GM21576 (cell line): ENCODE measurements at regions not wholly inside any gene's neighbourhood (a gene's known extent, or its start where the extent isn't known, plus 50 kb on each side); places are given as distances from the start of the nearest gene placed in this dataset.
"Not testable (repeated sequence)": the region's sequence is repeated elsewhere in the genome, so short reads cannot be mapped to it uniquely, and the experiment has no call there.

Source experiments
- ATAC-seq: cut with Tn5 transposase; IDR thresholded peaks from one replicate; pipeline ENCODE4 v1.9.1; 2021; ENCODE audit warnings: mild to moderate bottlenecking, moderate library complexity; ENCODE audit not compliant: unreplicated experiment

GRCh38 chr12:116327992-116328391 is 50.5 kb upstream of the MED13L start:
- ATAC-seq: not testable (repeated sequence)

DNA sequence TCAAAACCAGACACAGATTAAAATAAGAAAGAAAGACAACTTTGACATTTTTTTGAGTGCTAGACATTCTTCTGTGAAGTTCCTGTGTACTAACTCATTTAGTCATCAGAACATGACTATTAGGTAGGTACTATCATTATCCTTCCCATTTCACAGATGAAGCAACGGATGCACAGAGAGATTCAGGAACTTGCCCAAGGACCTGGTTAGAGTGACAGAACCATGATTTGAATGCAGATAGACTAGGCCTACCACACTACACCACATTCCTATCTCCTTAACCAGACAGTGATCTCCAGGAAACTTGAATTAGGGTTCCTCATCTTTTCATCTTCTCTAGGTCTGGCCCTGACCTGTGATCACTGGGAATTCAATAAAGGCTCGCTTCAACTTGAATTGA is 54.4 kb upstream of the MED13L start:
- ATAC-seq: no peak

GRCh38 chr12:116332705-116333380 is 55.4 kb upstream of the MED13L start:
- ATAC-seq: no peak

GRCh38 chr12:116333402-116333801 is 55.9 kb upstream of the MED13L start:
- ATAC-seq: no peak

- ATAC-seq: peak; percentile 80
These were observed 59.1 kb upstream of the MED13L start for GRCh38 chr12:116336542-116337065.

- no peak for ATAC-seq
These were observed 59.8 kb upstream of the MED13L start for GRCh38 chr12:116337312-116337711.

DNA sequence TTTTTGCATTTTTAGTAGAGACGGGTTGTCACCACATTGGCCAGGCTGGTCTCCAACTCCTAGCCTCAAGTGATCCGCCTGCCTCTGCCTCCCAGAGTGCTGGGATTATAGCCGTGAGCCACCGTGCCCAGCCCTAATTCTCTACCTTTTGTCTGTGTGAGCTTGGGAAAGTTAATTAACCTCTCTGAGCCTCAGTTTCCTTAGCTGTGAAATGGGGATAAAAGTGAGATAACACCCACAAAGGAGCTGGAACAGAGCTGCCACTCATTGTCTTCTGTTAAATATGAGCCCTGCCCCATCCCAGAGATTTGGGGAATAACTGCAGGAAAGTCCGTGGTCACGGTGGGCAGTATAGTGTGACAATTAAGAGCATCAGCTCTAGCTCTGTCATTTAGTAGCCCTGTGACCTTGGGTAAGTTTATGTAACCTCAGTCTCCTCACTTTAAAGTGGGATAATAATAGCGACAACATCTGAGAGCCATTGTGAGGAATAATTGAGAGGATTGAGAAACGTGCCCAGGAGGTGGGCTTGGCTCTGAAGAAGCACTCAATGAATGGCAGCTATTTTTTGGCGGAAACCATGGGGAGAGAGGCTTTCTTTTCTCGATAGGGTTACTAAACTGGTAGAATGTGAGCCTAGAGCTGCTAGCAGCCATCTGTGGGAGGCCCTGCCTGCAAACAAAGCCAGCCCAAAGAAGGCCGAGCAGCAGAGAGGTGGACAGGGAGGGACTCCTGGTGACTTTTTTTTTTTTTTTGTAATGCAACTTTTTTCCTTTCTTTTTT is 60.8 kb upstream of the MED13L start:
- no peak for ATAC-seq

DNA sequence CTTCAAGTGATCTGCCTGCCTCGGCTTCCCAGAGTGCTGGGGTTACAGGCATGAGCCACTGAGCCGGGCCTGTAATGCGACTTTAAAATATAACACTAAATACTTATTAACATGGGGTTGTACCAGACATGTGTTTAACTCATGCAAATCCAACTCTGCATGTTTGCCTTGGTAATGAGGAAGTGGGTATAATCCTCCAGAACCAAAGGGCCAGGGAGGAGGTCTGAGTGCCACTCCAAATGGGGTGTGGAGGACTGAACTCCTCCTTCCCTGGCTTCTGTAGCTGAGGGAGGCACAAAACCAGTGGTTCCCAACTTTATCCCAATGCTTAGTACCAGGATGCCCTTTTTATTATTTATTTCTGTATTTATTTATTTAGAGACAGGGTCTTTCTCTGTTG is 61.6 kb upstream of the MED13L start:
- ATAC-seq: no peak

DNA sequence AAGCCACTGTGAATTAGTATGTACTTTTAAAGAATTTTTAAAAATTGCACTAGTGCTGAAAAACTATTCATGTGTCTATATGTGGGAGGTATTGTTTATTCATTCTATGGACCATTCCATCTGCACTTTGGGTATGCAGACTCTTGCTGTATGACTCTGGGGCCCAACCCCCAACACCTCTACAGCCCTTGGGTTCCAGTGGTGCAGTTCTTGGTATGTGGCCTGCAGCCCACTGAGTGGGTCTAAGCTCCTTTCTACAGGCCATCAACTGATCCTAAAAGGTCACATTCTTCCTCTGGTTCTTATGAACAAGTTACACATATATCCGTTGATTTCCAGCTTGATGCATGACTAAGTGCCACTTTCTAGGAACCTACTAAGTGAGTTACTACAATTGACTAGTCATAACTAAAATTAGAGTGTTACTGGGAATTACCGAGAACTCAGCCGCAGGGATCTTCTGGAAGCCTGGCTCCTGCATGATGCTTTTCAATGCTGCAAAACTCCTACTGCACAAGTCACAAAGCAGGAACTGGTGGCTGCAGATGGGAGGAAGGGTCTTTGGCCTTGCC is 62.4 kb upstream of the MED13L start:
- no peak for ATAC-seq

DNA sequence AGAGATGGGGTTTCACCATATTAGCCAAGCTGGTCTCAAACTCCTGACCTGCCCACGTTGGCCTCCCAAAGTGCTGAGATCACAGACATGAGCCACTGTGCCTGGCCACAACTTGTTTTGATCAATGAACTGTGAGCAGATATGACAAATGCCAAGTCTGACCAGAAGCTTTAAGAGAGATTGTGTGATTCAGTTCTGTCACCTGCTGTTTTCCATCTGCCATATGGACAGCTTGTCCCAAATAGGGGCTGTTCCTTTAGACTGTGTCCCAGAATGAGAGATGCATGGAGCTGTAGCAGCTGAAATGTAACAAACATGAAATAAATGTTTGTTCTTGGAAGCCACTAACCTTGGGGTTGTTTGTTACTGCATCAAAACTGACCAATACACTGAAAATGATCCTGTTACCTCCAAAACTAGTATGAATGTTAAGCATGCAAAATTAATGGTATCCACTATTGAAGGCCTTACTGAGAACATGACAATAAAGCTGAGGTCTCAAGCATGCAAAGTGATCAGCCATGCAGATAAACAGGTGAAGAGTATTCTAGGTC is 65.9 kb upstream of the MED13L start:
- no peak for ATAC-seq

- no peak for ATAC-seq
These were observed 68.7 kb upstream of the MED13L start for GRCh38 chr12:116346222-116346621.

DNA sequence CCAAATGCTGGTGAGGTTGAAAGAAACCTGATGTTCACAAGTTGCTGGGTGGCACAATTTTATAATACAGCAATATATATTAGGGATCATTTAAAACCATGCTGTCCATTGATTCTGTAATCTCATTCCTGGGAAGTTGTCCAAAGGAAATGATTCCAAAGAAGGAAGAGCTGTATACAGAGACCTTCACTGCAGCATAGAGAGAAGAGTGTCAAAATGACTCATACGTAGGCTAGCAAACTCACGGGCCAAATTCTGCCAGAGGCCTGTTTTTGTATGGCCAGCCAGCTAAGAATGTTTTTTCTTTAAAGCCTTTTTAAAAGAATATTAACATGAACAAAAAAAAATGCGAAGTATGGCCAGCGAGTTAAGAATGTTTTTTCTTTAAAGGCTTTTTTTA is 69.2 kb upstream of the MED13L start:
- ATAC-seq: no peak

- no peak for ATAC-seq
These were observed 69.8 kb upstream of the MED13L start for GRCh38 chr12:116347265-116347664.

DNA sequence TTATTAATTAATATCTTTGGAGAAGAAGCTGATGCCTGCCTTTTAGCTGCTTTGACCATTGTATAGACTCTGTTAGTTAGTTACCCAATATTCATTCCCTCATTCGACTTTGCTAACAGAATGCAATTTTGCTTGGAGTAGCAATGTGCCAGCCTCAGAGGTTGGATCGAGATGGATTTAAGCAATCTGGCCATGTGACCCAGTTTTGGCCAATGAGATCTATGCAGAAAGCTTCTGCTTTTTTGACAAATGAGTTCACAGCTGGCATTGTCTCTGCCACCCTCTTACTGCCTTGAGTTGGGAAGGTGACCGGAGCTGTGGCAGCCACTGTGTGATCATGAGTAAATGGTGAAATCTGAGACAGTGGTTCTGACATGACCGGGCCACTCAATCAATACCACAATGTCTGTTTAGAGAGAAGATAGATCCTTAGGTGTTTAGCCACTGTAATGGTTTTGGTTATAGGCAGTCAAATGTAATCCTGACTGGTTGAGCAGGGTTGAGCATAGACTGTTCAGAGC is 74.9 kb upstream of the MED13L start:
- no peak for ATAC-seq

DNA sequence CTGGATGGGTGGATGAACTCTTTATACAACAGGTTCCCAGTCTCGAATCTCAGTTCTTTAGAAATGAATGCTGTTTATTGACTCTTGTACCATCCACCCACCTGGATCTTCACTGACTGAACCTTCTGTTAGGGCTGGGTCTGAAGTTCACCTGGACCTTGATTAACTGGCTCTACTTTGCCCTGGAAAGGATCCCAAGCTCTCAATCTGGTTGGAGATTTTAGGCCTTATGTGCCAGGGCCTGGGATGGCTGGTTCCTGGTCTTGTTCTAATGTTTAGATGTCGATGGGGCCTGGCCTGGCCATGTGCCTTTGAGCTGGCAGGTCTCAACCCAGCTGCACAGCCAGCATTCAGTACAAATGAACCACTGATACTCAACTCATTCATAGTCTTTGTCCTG is 76.5 kb upstream of the MED13L start:
- no peak for ATAC-seq

- no peak for ATAC-seq
These were observed 77.0 kb upstream of the MED13L start for GRCh38 chr12:116354534-116354933.

DNA sequence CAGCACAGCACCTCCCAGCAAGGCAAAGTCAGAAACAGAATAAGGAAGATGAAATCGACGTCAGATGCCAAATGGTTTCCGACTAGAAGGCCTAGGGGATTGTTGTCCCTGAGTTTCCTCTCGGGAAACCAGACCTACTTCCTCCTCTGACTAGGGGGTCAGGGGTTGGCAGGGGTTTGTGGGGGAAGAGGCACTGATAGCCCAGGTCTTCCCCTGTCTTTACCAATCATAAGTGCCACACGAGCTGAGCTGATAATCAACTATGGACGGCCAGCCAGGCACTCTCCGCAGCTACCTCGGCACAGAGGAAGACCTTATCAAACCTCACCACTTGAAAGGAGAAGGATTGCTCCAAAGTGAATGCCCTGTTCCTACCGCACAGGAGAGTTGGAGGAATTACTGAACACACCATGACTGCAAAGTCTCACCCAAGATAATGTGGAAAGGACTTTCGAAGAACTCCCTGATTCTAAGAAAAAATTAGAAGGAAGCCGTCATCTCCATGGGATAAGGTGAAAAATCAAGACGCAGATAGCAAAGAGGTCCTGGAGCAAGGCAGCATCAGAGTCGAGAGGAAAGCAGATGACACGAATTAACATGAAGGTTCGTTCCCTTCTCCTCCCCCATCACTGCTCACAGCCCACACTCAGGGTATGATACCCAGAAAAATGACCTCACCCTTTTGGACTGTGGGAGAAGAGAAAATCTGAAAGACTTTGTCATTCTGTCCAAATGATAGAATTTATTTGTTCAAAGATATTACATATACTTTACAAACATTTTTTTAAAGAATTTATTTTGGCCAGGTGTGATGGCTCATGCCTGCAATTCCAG is 77.7 kb upstream of the MED13L start:
- no peak for ATAC-seq

GRCh38 chr12:116358536-116358892 is 81.0 kb upstream of the MED13L start:
- ATAC-seq: no peak

- peak; percentile 79 for ATAC-seq
These were observed 81.6 kb upstream of the MED13L start for GRCh38 chr12:116358893-116359761.
